ENCODE measurements at regions not wholly inside any gene's neighbourhood (a gene's known extent, or its start where the extent isn't known, plus 50 kb on each side); places are given as distances from the start of the nearest gene placed in this dataset.

- POLR2A ChIA-PET = interaction anchor here (0.6 kb wide), 1 partner anchor 890 kb away, joined by 3 read pairs; no protein-coding TSS in a partner anchor
- H3K36me3 ChIP-seq (replicated peaks in 1 of 2; ENCODE audit: control insufficient read depth in 1 of 2, insufficient read depth in 2 of 2, low read length in 1 of 2) = no peaks in the 10 kb centered on the region
- peak overlapping the region; percentile 0; the same call in 1 of the 2 replicates for H2AFZ ChIP-seq (ENCODE audit: low read depth)
- CTCF ChIA-PET = interaction anchor here (0.9 to 1.5 kb wide), 3 partner anchors 9 to 61 kb away, joined by 3 to 4 read pairs (median 4); no protein-coding TSS in a partner anchor
- H3K4me2 ChIP-seq = peak overlapping the region; percentile 65
- H3K4me3 ChIP-seq (ENCODE audit: low read depth in 2 of 2, low read length in 1 of 2) = no peak overlapping the region
- H3F3A ChIP-seq (replicated peaks; ENCODE audit: insufficient read depth) = peaks cover 55% of the 10 kb centered on the region
- no peak for DNase-seq
- H3K27ac ChIP-seq (ENCODE audit: low read depth in 2 of 2, low read length in 1 of 2) = peak overlapping the region; percentile 83 to 92
- no peaks in the 10 kb centered on the region for H3K79me2 ChIP-seq (ENCODE audit: insufficient read depth)
- no peaks in the 10 kb centered on the region for H3K9me2 ChIP-seq
- peak overlapping the region; percentile 56 for H3K9ac ChIP-seq
- H3K9me3 ChIP-seq = no peaks in the 10 kb centered on the region
- 30% methylated on average over 3 of the region's 3 CpGs for WGBS (ENCODE audit: low lambda C conversion rate)
- peaks cover 23 to 54% of the 10 kb centered on the region in 2 experiments for H3K4me1 ChIP-seq (ENCODE audit: control insufficient read depth in 1 of 2, insufficient read depth in 2 of 2, low read depth in 1 of 2, low read length in 1 of 2)
- H4K20me1 ChIP-seq (ENCODE audit: insufficient read depth) = no peaks in the 10 kb centered on the region
- H3K27me3 ChIP-seq (ENCODE audit: insufficient read depth) = no peaks in the 10 kb centered on the region
- TF ChIP-seq GABPA (IDR thresholded peaks at IDR 0.05; ENCODE audit: low read depth) (no peak), SMC3 (IDR thresholded peaks at IDR 0.05; ENCODE audit: low read depth, low read length) (no peak), IRF3 (IDR thresholded peaks at IDR 0.05; ENCODE audit: low read depth, low read length) (no peak), USF2 (IDR thresholded peaks at IDR 0.05; ENCODE audit: borderline replicate concordance, low read depth, low read length) (no peak), FOXM1 (IDR thresholded peaks at IDR 0.05; ENCODE audit: low read depth) (peak; percentile 85), RAD21 (IDR thresholded peaks at IDR 0.05; ENCODE audit: low read length) (no peak), EZH2phosphoT487 (IDR thresholded peaks at IDR 0.05; ENCODE audit: borderline replicate concordance, low read depth) (no peak), YY1 (IDR thresholded peaks at IDR 0.05; ENCODE audit: low read depth) (no peak; the same call in 1 of the 2 replicates), TCF12 (IDR thresholded peaks at IDR 0.05) (peak; percentile 96), MXI1 (IDR thresholded peaks at IDR 0.05; ENCODE audit: low read depth, low read length) (no peak), NRF1 (IDR thresholded peaks at IDR 0.05; ENCODE audit: low read depth, low read length) (no peak), CHD2 (IDR thresholded peaks at IDR 0.05; ENCODE audit: low read length, partially characterized antibody) (no peak), FOSL2 (IDR thresholded peaks at IDR 0.05; ENCODE audit: borderline replicate concordance, low read depth) (peak; percentile 84; the same call in 1 of the 2 replicates), TEAD4 (IDR thresholded peaks at IDR 0.05; ENCODE audit: borderline replicate concordance, insufficient read depth) (peak; percentile 94), SIN3A (IDR thresholded peaks at IDR 0.05; ENCODE audit: borderline replicate concordance, low read depth, low read length) (no peak), USF1 (IDR thresholded peaks at IDR 0.05; ENCODE audit: borderline replicate concordance, low read depth) (no peak), FOXJ3 (CRISPR knock-in tag; IDR thresholded peaks at IDR 0.05) (no peak), GATA2 (CRISPR knock-in tag; IDR thresholded peaks at IDR 0.05) (no peak), EP300 (IDR thresholded peaks at IDR 0.05; ENCODE audit: borderline replicate concordance in 1 of 2, low read depth in 1 of 2, low read length in 1 of 2) (peak; percentile 5 to 99; a peak in 3 of 4 replicates), RFX5 (IDR thresholded peaks at IDR 0.05; ENCODE audit: low read length) (no peak), ELF1 (IDR thresholded peaks at IDR 0.05) (peak; percentile 51; the same call in 1 of the 2 replicates)
- TF ChIP-seq, protein P1, sequence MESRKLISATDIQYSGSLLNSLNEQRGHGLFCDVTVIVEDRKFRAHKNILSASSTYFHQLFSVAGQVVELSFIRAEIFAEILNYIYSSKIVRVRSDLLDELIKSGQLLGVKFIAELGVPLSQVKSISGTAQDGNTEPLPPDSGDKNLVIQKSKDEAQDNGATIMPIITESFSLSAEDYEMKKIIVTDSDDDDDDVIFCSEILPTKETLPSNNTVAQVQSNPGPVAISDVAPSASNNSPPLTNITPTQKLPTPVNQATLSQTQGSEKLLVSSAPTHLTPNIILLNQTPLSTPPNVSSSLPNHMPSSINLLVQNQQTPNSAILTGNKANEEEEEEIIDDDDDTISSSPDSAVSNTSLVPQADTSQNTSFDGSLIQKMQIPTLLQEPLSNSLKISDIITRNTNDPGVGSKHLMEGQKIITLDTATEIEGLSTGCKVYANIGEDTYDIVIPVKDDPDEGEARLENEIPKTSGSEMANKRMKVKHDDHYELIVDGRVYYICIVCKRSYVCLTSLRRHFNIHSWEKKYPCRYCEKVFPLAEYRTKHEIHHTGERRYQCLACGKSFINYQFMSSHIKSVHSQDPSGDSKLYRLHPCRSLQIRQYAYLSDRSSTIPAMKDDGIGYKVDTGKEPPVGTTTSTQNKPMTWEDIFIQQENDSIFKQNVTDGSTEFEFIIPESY (IDR thresholded peaks at IDR 0.05; ENCODE audit: borderline replicate concordance, low read depth) = peak; percentile 72
- TF ChIP-seq, protein P2, sequence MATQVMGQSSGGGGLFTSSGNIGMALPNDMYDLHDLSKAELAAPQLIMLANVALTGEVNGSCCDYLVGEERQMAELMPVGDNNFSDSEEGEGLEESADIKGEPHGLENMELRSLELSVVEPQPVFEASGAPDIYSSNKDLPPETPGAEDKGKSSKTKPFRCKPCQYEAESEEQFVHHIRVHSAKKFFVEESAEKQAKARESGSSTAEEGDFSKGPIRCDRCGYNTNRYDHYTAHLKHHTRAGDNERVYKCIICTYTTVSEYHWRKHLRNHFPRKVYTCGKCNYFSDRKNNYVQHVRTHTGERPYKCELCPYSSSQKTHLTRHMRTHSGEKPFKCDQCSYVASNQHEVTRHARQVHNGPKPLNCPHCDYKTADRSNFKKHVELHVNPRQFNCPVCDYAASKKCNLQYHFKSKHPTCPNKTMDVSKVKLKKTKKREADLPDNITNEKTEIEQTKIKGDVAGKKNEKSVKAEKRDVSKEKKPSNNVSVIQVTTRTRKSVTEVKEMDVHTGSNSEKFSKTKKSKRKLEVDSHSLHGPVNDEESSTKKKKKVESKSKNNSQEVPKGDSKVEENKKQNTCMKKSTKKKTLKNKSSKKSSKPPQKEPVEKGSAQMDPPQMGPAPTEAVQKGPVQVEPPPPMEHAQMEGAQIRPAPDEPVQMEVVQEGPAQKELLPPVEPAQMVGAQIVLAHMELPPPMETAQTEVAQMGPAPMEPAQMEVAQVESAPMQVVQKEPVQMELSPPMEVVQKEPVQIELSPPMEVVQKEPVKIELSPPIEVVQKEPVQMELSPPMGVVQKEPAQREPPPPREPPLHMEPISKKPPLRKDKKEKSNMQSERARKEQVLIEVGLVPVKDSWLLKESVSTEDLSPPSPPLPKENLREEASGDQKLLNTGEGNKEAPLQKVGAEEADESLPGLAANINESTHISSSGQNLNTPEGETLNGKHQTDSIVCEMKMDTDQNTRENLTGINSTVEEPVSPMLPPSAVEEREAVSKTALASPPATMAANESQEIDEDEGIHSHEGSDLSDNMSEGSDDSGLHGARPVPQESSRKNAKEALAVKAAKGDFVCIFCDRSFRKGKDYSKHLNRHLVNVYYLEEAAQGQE (IDR thresholded peaks at IDR 0.05; ENCODE audit: low read depth, low read length) = peak; percentile 37; the same call in 1 of the 2 replicates
- TF ChIP-seq, protein P3, sequence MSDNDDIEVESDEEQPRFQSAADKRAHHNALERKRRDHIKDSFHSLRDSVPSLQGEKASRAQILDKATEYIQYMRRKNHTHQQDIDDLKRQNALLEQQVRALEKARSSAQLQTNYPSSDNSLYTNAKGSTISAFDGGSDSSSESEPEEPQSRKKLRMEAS (IDR thresholded peaks at IDR 0.05; ENCODE audit: low read depth) = peak; percentile 70; the same call in 1 of the 2 replicates
Measured at GRCh38 chr3:170751083-170751898, 118.7 kb downstream of the RPL22L1 start.

Measured in SK-N-SH (cell line).